ENCODE measurements at regions not wholly inside any gene's neighbourhood (a gene's known extent, or its start where the extent isn't known, plus 50 kb on each side); places are given as distances from the start of the nearest gene placed in this dataset.
"Not testable (repeated sequence)": the region's sequence is repeated elsewhere in the genome, so short reads cannot be mapped to it uniquely, and the experiment has no call there.

DNA sequence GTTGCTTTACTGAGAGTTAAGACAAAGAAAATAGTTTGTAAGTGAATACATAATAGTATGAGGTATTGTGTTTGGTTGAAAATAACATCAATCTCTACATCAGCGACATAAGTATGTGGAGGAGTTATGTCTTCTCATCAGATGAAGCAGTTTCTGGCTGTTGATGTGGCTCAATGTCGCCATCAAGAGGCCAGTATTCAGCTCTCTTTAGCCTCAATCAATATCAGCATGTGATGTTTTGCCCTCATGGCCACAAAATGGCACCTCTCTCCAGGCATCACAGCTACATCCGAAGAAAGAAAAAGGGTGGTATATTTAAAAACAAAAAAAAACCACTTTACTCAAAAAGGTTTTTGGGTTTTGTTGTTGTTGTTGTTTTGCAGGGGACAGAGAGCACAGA lies 302.3 kb upstream of the TMEM132C start:
- TF ChIP-seq, protein P1, sequence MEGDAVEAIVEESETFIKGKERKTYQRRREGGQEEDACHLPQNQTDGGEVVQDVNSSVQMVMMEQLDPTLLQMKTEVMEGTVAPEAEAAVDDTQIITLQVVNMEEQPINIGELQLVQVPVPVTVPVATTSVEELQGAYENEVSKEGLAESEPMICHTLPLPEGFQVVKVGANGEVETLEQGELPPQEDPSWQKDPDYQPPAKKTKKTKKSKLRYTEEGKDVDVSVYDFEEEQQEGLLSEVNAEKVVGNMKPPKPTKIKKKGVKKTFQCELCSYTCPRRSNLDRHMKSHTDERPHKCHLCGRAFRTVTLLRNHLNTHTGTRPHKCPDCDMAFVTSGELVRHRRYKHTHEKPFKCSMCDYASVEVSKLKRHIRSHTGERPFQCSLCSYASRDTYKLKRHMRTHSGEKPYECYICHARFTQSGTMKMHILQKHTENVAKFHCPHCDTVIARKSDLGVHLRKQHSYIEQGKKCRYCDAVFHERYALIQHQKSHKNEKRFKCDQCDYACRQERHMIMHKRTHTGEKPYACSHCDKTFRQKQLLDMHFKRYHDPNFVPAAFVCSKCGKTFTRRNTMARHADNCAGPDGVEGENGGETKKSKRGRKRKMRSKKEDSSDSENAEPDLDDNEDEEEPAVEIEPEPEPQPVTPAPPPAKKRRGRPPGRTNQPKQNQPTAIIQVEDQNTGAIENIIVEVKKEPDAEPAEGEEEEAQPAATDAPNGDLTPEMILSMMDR (conservative IDR thresholded peaks at IDR 0.05; ENCODE audit: low read depth): no peak
- DNase-seq (ENCODE audit: low spot score): no peak
- ChIA-PET CTCF (no interaction called here), POLR2A (ENCODE audit: low non-redundant PET) (no interaction called here)
- no peak overlapping the region for H3K27ac ChIP-seq

DNA sequence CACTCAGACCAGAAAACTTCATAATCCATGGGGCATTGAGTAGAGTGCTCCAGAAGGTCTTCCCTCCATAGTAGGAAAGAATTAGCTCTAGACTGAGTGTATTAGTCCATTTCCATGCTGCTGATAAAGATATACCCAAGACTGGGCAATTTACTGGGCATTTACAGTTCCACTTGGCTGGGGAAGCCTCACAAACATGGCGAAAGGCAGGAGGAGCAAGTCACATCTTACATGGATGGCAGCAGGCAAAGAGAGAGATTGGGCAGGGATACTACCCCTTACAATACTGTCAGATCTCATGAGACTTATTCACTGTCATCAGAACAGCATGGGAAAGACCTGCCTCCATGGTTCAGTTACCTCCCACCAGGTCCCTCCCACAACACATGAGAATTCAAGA lies 300.6 kb upstream of the TMEM132C start:
- H3K27ac ChIP-seq: no peak overlapping the region
- POLR2A ChIA-PET (ENCODE audit: low non-redundant PET): no interaction called here
- CTCF ChIA-PET: no interaction called here
- TF ChIP-seq, protein P1 (conservative IDR thresholded peaks at IDR 0.05; ENCODE audit: low read depth): no peak
- DNase-seq (ENCODE audit: low spot score): no peak

DNA sequence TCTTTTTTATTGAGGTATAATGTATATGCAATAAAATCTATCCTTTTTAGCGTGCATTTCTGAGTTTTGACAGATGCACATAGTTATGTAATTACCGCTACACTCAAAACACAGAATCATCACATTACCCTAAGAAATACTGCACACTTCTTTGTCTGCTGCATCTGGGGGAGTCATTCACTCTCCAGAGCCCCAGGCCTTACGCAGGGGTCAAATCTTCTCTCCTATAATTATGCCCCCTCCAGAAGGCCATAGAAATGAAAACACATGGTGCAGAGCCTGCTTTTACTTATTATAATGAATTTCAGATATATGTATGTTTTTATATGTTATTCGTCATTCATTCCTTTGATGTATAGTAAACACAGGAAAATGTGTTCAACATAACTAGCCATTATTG lies 296.5 kb upstream of the TMEM132C start:
- POLR2A ChIA-PET (ENCODE audit: low non-redundant PET): no interaction called here
- CTCF ChIA-PET: no interaction called here
- no peak for DNase-seq (ENCODE audit: low spot score)
- no peak overlapping the region for H3K27ac ChIP-seq
- TF ChIP-seq, protein P1 (conservative IDR thresholded peaks at IDR 0.05; ENCODE audit: low read depth): no peak

DNA sequence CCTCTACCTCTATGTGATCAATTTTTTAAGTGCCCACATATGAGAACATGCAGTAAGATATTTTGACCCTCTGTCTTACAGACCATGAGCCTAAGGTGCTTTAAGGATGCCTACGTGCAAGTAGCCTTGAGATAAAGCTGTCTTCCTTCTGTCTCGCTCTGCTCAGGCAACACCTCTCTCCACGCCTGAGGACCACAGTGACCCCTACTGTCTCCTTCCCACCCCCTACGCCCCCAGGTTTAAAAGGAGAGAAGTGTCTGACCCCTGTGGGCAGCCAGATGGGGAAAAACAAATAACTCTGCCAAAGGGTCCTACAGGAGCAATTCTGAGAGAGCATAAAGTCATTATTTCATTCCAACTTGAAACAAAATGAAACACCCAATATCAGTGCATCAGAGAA lies 286.4 kb upstream of the TMEM132C start:
- TF ChIP-seq, protein P1 (conservative IDR thresholded peaks at IDR 0.05; ENCODE audit: low read depth): no peak
- CTCF ChIA-PET: no interaction called here
- POLR2A ChIA-PET (ENCODE audit: low non-redundant PET): no interaction called here

DNA sequence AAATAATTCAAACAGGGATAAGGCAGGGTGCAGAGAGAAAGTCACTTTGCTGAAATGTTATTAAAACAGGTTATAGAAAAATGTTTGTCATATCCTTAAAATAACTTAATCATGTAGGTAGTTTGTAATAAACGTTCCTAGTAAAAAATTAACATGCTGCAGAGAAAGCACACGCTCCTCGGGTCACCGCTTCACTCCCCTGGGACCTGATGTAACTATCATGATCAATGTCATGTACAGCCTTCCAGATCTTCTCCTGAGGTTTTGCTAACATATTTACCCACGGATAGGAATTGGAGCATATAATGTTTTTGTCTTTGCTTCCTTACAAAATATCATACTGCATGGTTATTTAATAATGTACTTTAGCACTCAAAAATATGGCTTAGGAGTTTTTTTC lies 285.1 kb upstream of the TMEM132C start:
- ChIA-PET CTCF (no interaction called here), POLR2A (ENCODE audit: low non-redundant PET) (no interaction called here)
- TF ChIP-seq, protein P1 (conservative IDR thresholded peaks at IDR 0.05; ENCODE audit: low read depth): no peak
- no peak overlapping the region for H3K27ac ChIP-seq
- no peak for DNase-seq (ENCODE audit: low spot score)

More for the DNA sequence above, 286.4 kb upstream of the TMEM132C start:
- DNase-seq (ENCODE audit: low spot score): no peak
- H3K27ac ChIP-seq: no peak overlapping the region

DNA sequence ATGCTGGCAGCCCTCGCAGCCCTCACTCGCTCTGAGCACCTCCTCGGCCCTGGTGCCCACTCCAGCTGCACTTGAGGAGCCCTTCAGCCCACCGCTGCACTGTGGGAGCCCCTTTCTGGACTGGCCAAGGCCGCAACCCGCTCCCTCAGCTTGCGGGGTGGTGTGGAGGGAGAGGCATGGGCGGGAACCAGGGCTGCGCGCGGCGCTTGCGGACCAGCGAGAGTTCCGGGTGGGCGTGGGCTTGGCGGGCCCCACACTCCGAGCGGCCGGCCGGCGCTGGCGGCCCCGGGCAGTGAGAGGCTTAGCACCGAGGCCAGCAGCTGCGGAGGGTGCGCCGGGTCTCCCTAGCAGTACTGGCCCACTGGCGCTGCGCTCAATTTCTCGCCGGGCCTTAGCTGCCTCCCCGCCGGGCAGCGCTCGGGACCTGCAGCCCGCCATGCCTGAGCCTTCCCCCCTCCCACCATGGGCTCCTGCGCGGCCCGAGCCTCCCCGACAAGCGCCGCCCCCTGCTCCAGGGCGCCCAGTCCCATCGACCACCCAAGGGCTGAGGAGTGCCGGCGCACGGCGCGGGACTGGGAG lies 283.7 kb upstream of the TMEM132C start:
- POLR2A ChIA-PET (ENCODE audit: low non-redundant PET); DNase-seq (ENCODE audit: low spot score); CTCF ChIA-PET; H3K27ac ChIP-seq: not testable (repeated sequence)

DNA sequence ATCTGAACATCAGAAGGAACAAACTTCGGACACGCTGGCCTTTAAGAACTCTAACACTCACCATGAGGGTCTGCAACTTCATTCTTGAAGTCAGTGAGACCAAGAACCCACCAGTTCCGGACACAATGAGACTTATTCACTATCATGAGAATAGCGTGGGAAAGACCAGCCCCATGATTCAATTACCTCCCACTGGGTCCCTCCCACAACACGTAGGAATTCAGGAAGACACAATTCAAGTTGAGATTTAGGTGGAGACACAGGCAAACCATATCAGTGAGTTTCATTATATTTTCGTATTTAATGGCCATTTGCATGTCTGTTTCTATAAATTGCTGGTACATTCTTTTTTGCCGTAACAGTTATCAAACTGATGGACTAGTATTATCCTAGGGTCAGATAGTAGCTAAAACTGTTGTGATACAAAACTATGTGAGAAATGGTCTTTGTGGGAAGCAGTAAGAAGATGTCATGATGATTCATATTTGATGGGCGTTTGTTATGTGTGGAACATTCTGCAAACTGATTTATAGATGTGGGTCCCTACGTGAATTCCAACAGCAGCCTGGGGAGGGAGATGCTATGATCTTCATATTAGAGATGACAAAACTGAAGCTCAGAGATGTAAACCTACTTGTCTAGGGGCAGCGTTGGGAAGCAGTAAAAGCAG lies 282.4 kb upstream of the TMEM132C start:
- ChIA-PET POLR2A (ENCODE audit: low non-redundant PET) (no interaction called here), CTCF (no interaction called here)
- no peak overlapping the region for H3K27ac ChIP-seq
- DNase-seq (ENCODE audit: low spot score): no peak
- TF ChIP-seq, protein P1 (conservative IDR thresholded peaks at IDR 0.05; ENCODE audit: low read depth): no peak

Measured in RWPE1 (cell line).